Fibroblast of lung (primary cell): ENCODE measurements at regions not wholly inside any gene's neighbourhood (a gene's known extent, or its start where the extent isn't known, plus 50 kb on each side); places are given as distances from the start of the nearest gene placed in this dataset.

Source experiments
- EZH2 ChIP-seq: IDR thresholded peaks from 2 replicates; pipeline ENCODE4 v1.5.1; 2012; ENCODE audit warnings: low read length, control low read depth, mild to moderate bottlenecking; ENCODE audit errors: missing control alignments
- TF ChIP-seq, protein P1 (sequence below), 2 donors: IDR thresholded peaks in 1 of 2; conservative IDR thresholded peaks in 1 of 2; 1 replicate in 1 of 2; 2 replicates in 1 of 2; pipeline ENCODE4 v1.5.1; 2011 to 2012; ENCODE audit warnings: low read length in 2 of 2, control low read depth in 1 of 2, inconsistent platforms in 1 of 2, low read depth in 1 of 2, mild to moderate bottlenecking in 1 of 2

GRCh38 chr6:2517855-2518473 is 232.8 kb downstream of the MYLK4 start:
- TF ChIP-seq EZH2 = no peak
- TF ChIP-seq, protein P1, sequence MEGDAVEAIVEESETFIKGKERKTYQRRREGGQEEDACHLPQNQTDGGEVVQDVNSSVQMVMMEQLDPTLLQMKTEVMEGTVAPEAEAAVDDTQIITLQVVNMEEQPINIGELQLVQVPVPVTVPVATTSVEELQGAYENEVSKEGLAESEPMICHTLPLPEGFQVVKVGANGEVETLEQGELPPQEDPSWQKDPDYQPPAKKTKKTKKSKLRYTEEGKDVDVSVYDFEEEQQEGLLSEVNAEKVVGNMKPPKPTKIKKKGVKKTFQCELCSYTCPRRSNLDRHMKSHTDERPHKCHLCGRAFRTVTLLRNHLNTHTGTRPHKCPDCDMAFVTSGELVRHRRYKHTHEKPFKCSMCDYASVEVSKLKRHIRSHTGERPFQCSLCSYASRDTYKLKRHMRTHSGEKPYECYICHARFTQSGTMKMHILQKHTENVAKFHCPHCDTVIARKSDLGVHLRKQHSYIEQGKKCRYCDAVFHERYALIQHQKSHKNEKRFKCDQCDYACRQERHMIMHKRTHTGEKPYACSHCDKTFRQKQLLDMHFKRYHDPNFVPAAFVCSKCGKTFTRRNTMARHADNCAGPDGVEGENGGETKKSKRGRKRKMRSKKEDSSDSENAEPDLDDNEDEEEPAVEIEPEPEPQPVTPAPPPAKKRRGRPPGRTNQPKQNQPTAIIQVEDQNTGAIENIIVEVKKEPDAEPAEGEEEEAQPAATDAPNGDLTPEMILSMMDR (conservative IDR thresholded peaks at IDR 0.05 in 1 of 2, IDR thresholded peaks at IDR 0.05 in 1 of 2; ENCODE audit: low read depth in 1 of 2, low read length in 2 of 2) = no peak
